GM19452 (cell line): ENCODE measurements at regions not wholly inside any gene's neighbourhood (a gene's known extent, or its start where the extent isn't known, plus 50 kb on each side); places are given as distances from the start of the nearest gene placed in this dataset.
A peak's percentile ranks its signal among the peaks of the same experiment; 100 is the strongest.
"Not testable (repeated sequence)": the region's sequence is repeated elsewhere in the genome, so short reads cannot be mapped to it uniquely, and the experiment has no call there.

Source experiments
- ATAC-seq: cut with Tn5 transposase; IDR thresholded peaks from one replicate; pipeline ENCODE4 v1.9.1; 2021; ENCODE audit not compliant: unreplicated experiment

- ATAC-seq, result no peak
Measured at GRCh38 chr11:86861810-86862209, 61.5 kb downstream of the PRSS23 start.

GRCh38 chr11:86863476-86863875 lies 63.1 kb downstream of the PRSS23 start:
- no peak for ATAC-seq

GRCh38 chr11:86865436-86865835 lies 65.1 kb downstream of the PRSS23 start:
- no peak for ATAC-seq

DNA sequence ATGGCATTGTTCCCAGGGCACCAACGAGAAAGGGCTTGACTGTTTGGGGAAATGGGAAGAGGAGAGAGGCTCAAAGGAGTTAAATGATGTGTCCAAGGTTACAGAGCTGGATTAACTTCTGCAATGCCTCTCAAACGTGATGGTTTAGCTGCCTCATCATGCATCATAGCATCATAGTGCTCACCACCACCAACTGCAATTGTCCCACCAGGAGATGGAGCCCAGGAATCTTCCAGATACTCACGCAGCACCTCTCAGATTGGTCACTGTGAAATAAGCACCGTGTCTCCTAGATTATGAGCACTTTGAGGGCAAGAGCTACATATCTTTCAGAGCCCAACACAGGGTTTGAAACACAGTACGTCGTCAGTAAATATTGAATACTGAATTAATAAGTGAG lies 69.2 kb downstream of the PRSS23 start:
- ATAC-seq, result no peak

GRCh38 chr11:86869966-86870570 lies 69.7 kb downstream of the PRSS23 start:
- peak; percentile 84 for ATAC-seq

- ATAC-seq, result no peak
Measured at GRCh38 chr11:86873573-86874083, 73.3 kb downstream of the PRSS23 start.

DNA sequence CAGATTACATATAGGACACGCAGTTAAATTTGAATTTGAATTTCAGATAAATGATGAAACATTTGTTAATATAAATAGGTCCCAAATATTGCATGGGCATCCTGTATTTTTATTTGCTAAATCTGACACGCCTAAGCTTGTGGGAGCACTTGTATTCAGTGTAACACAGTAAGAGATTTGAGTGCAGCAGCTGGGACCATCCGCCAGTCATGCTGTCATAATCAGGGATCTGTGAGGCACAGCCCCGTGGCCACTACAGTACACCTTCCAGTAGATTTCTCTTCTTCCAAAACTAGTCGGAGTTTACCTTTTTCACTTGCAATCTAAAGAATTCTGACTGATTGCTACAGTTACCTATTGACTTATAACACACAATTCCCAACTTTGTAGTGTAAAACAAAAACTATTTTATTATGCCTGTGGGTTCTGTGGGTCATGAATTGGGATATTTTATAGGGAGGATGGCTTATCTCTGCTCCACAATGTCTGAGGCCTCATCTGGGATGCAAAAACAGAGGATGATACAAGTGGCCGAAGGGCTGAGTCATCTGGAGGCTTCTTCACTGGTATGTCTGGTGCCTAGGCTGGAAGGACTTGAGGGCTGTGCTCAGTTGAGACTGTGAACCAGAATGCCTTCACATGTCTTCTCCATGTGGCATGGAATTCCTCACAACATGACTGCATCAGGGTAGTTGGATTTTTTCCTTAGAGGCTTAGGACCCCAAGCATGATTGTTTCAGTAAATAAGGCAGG lies 74.1 kb downstream of the PRSS23 start:
- ATAC-seq, result no peak

- ATAC-seq, result no peak
Measured at GRCh38 chr11:86876716-86877234, 76.4 kb downstream of the PRSS23 start.

GRCh38 chr11:86877503-86877902 lies 77.2 kb downstream of the PRSS23 start:
- no peak for ATAC-seq

DNA sequence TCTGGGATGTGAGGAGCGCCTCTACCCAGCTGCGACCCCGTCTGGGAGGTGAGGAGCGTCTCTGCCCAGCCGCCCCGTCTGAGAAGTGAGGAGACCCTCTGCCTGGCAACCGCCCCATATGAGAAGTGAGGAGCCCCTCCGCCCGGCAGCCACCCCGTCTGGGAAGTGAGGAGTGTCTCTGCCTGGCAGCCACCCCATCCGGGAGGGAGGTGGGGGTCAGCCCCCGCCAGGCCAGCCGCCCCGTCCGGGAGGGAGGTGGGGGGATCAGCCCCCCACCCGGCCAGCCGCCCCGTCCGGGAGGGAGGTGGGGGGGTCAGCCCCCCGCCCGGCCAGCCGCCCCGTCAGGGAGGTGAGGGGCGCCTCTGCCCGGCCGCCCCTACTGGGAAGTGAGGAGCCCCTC lies 76.0 kb downstream of the FZD4 start:
- ATAC-seq, result not testable (repeated sequence)

DNA sequence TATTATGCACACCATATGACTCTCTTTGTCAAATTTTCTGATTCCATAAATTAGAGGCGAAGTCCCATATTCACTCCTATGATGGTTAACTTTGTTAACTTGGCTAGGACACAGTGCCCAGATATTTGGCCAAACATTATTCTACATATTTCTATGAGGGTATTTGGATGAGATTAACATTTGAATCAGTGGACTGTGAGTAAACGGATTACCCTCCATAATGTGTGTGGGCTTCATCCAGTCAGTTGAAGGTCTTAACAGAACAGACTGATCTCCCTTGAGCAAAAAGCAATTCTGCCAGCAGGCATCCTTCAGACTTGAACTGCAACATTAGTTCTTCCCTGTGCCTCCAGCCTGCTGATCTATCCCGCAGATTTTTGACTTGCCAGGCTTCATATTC lies 69.9 kb downstream of the FZD4 start:
- ATAC-seq, result no peak

DNA sequence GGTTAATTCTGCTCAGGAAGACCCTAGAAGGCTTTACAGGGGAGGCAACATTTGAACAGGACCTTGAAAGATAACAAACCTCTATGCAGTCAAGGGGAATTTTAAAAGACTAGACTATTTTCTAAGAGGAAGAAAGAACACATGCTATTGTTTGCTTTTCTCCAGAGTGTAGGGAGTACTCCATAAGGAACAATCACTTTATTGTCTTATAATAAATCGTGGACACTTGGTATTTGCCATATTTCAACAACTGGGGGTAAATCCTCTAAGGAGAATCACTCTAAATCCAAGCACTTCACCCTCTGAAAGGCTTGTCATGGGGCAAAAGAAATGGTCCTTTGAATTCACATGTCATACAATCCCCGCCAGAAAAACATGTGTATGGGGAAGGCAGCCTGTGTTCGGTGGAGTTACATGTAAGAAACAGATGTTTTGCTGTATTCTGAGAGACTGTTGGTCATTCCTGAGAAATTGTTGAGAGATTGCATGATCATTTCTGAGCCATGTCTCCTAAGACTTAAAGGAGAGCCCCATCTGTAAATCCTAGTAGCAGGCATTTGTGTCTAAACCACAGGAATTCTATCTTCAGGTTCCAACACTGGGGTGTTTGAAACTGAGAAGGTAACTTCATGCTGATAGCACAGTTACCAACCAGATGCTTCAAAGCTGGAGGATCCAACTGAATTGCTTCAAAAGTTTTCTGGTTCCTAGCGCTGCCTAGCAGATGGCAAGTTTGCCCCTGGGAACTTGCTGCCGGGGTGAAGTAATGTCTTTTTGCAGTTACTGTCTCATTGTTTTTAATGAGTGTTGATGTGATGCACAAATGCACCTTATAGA lies 66.8 kb downstream of the FZD4 start:
- ATAC-seq, result no peak

- ATAC-seq, result no peak
Measured at GRCh38 chr11:86889001-86889341, 66.2 kb downstream of the FZD4 start.

- no peak for ATAC-seq
Measured at GRCh38 chr11:86891036-86891435, 64.2 kb downstream of the FZD4 start.

- ATAC-seq, result no peak
Measured at GRCh38 chr11:86893235-86893634, 62.0 kb downstream of the FZD4 start.
